Uterus (tissue), 2 donors: ENCODE measurements at regions not wholly inside any gene's neighbourhood (a gene's known extent, or its start where the extent isn't known, plus 50 kb on each side); places are given as distances from the start of the nearest gene placed in this dataset.

Source experiments
- POLR2A ChIP-seq, 2 donors: fragments of 450-650 bp; IDR thresholded peaks; one replicate each; pipeline ENCODE4 v1.6.1; 2016; ENCODE audit warnings: antibody characterized with exemption in 2 of 2, mild to moderate bottlenecking in 1 of 2, moderate library complexity in 1 of 2
- TF ChIP-seq, protein P1 (sequence below), 4 experiments: fragments of 200-600 bp in 2 of 4; fragments of 450-650 bp in 2 of 4; sonication (generic) in 2 of 4; IDR thresholded peaks; one replicate each; pipeline ENCODE4 v1.5.1; 2016 to 2019; ENCODE audit warnings: antibody characterized with exemption in 4 of 4, mild to moderate bottlenecking in 2 of 4, moderate library complexity in 1 of 4

DNA sequence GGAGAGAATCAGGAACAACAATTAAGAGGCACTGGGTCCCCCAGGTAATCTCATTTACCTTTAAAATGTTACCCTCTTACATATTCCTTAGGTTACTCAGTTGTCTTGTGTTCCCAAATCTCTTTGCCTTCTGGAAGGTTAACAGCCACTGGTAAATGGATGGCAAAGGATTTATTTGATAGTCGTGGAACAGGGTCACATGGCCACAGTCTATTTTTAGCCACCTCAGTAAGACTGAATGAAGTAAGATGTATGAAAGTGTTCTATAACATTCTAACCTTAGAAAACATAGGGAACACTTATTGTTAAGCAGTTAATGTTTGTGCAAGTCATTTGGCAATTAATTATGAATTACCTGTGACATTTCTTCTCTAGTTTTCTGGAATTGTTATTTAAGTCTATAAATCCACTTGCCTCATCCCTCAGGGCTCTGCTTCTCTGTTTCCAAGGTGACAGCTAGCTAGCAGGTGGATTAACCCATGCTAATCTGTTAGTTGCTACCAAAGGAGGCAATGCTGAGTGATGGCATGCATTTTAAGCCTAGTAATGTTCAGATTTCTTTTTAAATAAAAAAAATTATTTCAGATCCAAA lies 211.0 kb downstream of the PIK3C3 start:
- TF ChIP-seq, protein P1, sequence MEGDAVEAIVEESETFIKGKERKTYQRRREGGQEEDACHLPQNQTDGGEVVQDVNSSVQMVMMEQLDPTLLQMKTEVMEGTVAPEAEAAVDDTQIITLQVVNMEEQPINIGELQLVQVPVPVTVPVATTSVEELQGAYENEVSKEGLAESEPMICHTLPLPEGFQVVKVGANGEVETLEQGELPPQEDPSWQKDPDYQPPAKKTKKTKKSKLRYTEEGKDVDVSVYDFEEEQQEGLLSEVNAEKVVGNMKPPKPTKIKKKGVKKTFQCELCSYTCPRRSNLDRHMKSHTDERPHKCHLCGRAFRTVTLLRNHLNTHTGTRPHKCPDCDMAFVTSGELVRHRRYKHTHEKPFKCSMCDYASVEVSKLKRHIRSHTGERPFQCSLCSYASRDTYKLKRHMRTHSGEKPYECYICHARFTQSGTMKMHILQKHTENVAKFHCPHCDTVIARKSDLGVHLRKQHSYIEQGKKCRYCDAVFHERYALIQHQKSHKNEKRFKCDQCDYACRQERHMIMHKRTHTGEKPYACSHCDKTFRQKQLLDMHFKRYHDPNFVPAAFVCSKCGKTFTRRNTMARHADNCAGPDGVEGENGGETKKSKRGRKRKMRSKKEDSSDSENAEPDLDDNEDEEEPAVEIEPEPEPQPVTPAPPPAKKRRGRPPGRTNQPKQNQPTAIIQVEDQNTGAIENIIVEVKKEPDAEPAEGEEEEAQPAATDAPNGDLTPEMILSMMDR (IDR thresholded peaks at IDR 0.05) = no peak
- no peak for TF ChIP-seq POLR2A (IDR thresholded peaks at IDR 0.05)
